DMS153 (cell line): ENCODE measurements at regions not wholly inside any gene's neighbourhood (a gene's known extent, or its start where the extent isn't known, plus 50 kb on each side); places are given as distances from the start of the nearest gene placed in this dataset.
A peak's percentile ranks its signal among the peaks of the same experiment; 100 is the strongest.
"Not testable (repeated sequence)": the region's sequence is repeated elsewhere in the genome, so short reads cannot be mapped to it uniquely, and the experiment has no call there.

Experiments used
- DNase-seq: peaks from one replicate; lab custom pipeline; 2025; lab: John Stamatoyannopoulos, UW

DNA sequence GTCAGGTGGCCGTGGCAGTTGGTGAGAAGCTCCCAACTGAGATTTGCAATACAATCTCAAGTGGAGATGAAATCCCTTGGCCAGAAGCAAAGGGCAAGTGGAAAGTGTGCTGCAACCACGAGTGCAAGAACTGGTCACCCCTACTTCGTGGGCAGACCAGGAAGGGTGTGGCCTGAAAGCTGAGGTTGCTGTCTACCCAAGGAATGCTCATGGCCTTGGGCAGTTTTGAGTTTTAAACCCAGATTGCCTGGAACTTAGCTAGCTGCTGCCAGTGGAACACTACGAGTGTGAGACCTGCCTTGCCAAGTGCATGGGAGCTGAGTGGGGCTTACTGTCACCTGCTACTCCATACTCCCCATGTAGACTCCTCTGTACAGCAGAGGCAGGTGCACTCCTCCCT, 113.3 kb upstream of the FAT3 start:
- DNase-seq = no peak

DNA sequence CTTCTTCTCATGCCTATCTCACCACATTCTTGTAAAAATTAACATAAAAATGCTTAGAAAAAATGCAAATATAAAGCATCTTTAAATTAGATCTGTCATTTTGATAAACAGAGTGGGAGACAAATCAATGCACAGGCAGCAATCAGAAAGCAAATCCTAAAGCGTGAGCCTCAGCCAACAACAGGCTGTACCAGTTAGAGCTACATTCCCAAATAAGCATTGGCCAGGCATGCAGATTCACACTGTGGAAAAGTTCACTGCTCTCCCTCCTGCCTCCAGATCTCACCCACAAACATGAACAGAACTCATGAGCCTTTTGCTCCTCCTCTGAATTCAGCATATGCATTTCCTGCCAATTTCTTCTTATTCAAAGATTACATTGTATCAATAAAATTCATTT, 115.2 kb upstream of the FAT3 start:
- DNase-seq = no peak

DNA sequence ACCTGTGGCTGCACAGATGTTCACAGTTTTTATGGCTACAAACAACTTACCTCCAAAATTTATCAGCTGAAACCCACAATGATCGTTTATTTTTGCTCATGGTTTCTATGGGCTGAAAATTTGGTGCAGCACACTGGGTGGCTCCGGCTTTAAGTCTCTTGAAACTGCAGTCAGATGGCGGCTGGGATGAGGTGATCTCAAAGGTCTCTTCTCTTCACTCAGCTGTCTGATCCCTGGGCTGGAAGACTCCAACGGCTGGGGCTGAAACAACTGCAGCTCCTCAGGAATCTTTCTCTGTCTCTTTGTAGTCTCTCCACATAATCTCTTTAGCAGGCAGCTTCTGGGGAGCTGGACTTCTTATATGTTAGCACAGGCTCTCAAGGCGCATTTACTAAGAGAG, 117.3 kb upstream of the FAT3 start:
- DNase-seq = no peak

DNA sequence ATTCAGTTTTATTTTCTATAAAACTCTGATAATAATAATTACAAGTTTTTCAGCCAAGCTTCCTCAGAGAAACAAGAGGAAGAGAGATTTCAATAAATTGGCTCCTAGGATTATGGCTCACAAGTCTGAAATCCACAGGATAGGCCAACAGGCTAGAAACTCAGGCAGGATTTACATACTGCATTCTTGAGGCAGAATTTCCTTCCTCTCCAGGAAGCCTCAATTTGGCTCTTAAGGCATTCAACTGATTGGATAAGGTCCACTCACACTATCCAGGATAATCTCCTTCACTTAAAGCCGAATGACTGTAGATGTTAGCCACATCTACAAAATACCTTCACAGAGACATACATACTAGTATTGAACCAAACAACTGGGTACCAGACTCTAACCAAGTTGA, 120.3 kb upstream of the FAT3 start:
- no peak for DNase-seq

DNA sequence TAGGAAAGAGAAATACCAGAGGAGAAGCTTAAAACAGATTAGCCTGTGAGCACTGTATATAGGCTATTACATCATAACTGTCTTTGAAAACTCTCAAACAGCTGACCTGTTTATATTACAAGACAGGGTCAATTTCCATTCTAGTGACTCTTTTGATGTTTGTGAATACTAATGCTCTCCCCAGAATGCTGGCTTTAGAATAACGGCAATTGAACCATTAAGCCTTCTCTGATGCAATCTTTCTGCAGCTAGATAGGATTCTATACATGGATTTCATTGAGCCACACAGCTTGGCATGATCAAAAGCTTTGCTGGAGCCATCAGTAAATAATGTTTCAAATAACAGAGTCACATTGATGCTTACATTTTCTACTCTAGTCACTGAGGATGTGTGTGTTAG, 122.7 kb upstream of the FAT3 start:
- no peak for DNase-seq

DNA sequence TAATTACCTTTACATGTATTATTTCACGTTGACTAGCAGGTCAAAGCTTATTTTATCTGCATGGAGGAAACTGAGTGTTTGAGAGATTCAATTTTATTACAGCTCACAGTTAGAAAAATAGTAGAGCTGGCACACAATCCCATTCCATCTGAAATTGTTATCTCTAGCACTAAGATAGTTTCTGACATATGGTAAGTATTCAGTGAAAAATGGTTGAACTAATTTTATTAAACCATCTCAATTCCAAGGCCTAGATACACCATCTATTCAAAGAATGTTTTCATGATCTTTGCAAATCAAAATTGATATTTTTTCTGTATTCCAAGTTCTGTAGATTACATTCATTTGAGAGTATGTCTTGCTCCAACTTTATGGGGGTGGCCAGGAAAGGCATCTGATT, 125.4 kb upstream of the FAT3 start:
- no peak for DNase-seq

DNA sequence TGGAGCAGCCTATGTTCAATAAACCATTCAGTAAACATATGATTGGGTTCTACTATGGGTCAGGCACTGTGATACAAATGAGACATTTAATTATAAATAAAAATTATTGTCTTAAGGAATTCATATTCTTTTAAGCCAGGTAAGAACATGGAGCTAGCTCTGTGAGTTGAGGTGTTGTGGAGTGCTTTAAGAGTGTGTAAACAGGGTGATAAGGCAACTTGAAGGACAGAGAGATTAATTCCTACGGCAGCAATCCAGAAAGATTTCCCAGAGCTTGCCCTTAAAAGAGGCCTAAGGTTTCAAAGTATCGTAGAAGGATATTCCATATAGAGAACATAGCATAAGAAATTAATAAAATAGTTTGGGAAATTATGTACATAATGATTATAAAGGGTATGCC, 126.4 kb upstream of the FAT3 start:
- no peak for DNase-seq

DNA sequence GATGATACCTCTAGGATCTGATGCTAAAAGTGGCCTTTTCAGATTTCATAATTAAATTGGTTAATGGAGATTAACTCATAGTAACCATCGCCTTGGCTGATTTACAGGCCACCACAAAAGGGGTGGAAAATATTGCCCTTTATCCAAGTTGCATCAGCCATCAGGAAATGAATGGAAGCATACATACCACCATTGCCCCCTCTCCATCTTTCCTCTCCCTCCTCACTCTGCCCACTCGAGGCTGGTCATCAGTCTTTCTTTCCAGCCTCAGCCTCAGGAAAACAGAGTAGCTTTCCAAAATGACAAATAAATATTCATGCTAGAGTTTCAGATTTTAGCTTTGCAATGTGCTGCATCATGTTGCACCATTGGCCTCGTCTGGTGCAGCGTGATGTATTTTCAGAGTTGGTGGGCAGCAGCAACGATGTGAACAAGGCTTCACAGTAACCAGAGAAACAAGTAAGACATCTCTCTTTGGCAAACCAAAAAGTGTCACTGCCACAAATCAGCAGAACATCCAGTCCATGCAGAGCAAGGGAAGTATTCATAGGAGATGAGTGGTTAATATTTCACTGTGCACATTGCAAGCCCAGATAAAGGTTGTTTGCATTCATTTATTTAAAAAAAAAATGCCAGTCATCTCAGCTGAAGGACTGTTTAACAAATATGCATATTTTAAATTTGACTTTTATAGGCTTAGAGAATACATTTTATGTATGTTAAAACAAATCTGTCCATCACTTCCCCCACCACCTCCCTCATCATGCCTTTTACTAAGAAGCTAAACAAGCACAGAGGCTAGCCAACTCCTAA, 136.7 kb upstream of the FAT3 start:
- DNase-seq = no peak

DNA sequence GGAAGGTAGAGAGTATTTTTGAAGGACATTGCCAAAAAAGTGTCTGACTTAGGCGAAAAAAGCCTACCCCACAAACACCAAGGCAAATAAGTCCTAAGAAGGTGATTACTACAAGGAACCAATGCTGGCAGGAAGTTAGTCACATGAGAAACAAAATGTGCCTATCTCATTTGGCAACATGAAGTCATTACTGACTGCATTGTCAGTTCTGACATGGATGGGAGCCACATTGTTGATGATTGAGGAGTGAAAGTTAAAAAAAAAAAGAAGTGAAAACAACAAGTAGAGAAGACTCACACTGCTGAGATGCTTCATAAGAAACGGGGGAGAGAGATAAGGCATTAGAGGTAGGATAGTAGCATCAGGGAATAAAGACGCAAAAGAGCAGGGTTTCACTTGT, 141.5 kb upstream of the FAT3 start:
- no peak for DNase-seq

DNA sequence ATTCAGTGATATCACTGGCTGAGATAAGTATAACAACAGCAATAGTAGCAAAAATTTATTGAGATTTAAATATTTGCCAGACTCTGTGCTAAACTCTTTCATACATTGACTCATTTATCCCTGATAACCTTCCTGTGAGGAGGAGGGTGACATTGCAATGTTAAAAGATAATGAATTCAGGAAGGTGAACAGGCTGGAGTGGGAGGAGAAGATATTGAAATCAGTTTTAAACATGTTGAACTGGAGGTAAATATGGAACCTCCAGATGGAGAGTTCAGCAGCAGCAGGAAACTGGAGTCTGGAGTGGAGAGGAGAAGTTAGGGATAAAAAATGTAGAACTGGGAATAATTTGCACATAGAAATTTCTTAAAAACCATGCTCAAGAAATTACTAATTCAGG, 142.0 kb upstream of the FAT3 start:
- no peak for DNase-seq

DNA sequence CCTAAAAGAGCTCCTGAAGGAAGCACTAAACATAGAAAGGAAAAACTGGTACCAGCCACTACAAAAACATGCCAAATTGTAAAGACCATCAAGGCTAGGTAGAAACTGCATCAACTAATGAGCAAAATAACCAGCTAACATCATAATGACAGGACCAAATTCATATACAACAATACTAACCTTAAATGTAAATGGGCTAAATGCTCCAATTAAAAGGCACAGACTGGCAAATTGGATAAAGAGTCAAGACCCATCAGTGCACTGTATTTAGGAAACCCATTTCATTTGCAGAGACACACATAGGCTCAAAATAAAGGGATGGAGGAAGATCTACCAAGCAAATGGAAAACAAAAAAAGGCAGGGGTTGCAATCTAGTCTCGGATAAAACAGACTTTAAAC, 150.1 kb upstream of the FAT3 start:
- not testable (repeated sequence) for DNase-seq

DNA sequence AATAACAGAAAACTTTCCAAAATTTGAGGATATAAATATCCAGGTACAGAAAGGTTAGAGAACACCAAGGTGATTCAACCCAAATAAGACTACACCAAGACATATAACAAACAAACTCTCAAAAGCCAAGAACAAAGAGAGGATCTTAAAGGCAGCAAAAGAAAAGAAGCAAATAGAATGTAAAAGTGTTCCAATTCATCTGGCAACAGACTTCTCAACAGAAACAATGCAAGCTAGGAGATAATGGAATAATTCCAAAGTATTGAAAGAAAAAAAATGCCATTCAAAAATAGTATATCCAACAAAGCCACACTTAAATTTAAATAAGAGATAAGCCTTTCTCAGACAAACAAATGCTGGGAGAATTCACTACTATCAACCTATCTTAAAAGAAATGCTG, 153.0 kb upstream of the FAT3 start:
- no peak for DNase-seq

DNA sequence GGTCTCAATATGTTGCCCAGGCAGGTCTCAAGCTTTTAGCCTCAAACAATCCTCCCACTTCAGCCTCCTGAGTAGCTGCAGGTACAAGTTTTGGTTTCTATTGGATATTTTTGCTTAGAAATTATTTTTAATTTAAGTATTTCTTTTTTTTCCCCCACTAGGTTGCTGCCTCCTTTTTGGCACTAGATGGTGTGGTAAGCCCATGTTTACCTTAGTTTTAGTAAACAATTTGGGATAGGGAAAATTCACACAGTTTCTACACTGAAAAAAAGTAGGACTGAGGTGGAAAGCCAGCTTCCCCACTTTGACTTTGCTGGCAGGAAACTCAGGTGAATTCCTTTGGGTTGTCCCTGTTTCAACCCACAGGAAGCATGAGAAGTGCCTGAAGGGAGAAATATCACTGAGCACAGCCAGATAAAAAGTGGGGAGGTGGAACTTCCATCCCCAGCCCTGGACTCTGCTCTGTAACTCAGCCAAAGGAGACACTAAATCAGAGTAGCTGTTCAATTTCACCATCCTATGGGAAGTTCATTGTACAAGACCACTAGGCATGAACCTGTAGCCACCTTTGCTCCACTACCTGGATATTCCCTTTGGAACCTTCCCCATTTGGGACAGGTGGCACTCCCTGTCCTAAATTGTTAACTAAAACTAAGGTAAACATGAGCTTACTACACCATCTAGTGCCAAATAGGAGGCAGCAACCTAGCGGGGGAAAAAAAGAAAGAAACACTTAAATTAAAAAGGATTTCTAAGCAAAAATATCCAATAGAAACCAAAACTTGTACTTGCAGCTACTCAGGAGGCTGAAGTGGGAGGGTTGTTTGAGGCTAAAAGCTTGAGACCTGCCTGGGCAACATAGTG, 154.4 kb upstream of the FAT3 start:
- DNase-seq = no peak

DNA sequence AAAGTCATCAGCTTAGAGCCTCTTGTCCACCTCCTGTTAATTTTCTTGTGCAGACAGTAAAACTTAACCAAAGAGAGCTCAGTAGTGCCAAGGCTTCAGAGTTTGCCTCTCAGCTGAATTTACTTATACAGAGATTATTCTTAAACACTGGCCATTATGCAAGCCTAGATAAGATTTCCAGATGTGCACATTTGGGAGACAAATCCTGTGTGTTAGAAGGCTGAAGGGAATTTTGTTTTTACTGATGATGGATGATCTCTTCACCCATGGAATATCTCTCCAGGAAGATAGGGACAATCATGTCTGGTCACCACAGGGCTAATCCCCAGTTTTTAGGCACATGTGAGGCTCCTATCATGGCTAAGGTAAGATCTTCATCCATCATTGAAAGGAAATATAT, 157.6 kb upstream of the FAT3 start:
- DNase-seq = no peak

DNA sequence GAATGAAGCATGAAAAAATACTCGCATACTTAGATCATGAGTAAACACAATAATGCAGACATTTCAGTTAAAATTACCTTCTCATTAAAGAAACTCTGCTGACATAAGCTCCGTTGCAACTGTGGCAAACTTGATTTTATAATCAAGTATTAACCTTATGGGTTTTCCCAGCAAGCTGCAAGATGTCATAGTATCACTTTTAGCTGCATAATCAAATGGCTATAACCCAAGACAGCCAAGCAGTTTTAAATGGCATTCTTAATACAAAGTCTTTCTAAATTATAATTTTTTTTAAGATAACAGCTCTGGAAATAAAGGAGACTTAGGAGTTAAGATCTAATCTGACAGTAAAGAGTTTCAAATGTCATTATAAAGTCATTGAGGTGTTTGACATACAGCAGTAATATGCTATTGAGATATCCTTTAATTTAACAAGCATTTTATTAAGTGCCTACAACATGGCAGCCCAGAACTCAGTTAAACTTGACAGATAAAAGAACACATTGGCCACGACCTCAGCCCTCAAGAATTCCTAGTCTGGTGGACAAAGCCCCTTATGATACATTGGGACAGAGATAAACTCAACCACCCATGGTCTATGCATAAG, 163.1 kb upstream of the FAT3 start:
- DNase-seq = no peak

DNA sequence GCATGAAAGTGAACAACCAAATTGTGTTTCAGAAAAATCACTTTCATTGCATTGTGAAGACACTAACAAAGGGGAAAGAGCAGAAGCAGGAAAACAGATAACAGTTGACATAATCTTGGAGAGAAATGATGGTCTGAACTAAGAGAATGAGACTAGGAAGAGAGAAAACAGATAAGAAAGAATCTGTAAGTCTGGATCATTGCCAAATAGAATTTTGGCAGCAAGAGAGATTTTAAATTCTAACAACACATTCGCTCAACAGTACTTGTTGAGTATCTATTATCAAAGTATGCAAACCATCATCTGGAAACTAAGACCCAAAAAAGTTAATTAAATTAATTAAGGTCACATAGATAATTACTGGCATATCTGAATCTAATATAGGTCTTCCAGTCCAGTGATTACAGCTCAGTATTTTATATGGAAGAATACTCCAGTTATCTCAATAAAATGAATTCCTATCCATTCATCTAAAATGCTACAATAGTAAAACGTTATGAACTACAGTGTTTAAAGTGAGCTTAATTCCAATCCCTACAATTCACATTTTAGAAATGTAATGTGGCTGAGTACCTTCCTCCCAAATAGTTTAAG, 166.7 kb upstream of the FAT3 start:
- DNase-seq = no peak

DNA sequence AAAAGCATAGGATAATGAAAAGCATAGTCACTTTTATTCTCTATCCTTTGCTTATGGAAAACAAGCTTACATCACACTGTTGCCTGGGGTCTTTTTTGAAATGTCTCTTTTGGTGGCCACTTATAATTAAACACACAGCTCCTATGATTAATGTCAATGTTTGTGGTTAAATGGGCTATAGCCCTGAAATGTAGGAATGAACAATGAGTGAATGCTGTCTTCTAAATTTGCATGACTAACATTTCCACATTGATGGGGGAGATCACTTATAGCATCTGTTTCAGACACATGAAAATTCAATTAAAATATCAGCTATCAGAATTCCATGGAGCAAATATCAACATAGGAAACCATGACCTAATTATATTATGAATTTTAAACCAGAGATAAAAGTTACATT, 171.4 kb upstream of the FAT3 start:
- DNase-seq = no peak

DNA sequence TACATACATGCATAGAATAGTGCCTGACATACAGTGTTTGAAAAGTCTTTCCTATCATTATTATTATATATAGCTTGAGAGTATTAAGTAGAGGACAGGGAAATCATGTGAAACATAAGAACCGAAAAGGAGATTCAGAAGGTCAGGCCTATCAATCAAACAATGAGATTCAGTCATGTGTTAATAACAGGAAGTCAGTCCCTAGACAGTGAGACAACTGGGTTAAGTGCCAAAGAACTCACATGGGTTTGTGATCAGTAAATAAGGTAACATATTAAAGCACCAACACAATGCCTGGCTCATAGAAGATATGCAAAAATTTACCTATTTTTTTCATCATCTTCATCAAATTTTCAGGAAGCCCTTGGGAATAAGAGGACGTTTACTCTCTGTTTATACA, 174.3 kb upstream of the FAT3 start:
- peak; percentile 46 for DNase-seq

DNA sequence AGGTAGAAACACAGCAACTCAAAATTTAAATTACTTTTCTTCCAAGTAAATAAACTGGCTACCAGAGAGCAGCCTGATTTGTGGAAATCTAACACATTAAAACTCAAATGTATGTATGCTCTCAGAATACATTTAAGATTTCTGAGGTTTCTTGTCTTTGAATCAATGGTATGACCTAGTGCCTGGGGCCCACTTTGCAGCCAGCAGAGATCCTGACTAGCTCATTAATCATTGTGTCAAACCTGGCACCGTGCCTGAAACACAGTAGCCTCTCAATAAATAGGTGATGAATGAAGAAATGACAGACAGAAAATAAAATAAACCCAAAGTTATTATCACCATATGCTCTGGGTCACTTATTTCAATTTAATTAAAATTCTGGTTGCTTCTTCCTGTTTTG, 176.2 kb upstream of the FAT3 start:
- no peak for DNase-seq

DNA sequence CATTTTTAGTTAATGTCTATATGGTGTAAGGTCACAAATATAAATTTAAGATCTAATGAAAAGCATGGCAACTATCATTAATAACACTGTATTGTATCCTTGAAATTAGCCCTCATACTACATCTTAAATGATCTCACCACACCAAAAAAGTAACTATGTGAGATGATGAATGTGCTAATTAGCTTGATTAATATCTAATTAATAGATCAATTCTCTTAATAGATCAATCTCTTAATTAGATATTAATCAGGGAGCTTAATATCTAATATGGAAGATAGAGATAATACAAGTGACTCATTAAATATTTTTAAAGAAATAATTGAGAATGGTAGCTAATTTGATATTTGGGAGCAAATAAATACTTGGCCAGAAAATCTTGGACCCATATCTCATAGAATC, 178.5 kb upstream of the FAT3 start:
- no peak for DNase-seq

DNA sequence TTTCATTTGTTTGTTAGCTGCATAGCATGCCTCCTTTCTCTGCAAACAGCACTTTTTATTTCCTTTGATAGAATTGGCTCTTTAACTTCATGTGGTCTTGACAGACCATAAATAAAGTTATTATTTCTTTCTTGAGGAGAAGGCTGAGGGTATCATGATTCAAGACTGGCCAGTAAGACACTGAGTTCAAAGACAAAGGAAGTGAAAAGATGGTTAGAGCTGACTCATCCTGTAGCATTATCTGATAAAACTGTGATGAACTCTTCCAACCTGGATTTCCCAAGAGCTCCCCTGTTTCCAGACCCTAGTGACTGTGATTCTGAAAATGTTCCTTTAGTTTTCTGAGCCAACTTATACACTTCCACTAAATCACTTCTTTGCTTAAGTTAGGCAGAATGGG, 179.3 kb upstream of the FAT3 start:
- no peak for DNase-seq

DNA sequence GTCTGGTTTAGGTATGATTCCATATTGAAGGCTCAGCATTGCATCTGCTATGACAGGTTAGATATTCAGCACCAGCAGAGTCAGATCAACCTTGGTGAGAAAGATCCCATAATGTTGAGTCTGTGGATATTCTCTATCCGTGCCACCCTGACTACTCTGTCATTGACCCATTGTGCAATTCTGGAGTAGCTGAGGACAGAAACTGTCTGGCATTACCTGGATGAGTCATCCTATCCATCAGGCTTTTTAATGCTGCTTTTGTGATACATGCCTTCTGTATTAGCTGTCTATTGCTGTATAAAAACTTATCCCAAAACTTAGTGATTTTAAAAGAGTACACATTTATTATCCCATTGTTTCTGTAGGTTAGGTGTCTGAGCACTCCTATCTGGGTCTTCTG, 189.1 kb upstream of the FAT3 start:
- DNase-seq = no peak

DNA sequence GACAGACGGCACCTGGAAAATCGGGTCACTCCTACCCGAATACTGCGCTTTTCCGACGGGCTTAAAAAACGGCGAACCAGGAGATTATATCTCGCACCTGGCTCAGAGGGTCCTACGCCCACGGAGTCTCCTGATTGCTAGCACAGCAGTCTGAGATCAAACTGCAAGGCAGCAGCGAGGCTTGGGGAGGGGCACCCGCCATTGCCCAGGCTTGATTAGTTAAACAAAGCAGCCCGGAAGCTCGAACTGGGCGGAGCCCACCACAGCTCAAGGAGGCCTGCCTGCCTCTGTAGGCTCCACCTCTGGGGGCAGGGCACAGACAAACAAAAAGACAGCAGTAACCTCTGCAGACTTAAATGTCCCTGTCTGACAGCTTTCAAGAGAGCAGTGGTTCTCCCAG, 197.5 kb upstream of the FAT3 start:
- DNase-seq = not testable (repeated sequence)
